SH-SY5Y (cell line): ENCODE measurements at regions not wholly inside any gene's neighbourhood (a gene's known extent, or its start where the extent isn't known, plus 50 kb on each side); places are given as distances from the start of the nearest gene placed in this dataset.

Experiments used
- GATA2 ChIP-seq: IDR thresholded peaks from 2 replicates; pipeline ENCODE4 v1.6.1; 2011; ENCODE audit warnings: mild to moderate bottlenecking, low read depth, low read length
- GATA3 ChIP-seq: IDR thresholded peaks from 2 replicates; pipeline ENCODE4 v1.6.1; 2011; ENCODE audit warnings: low read depth, mild to moderate bottlenecking, low read length, moderate library complexity

DNA sequence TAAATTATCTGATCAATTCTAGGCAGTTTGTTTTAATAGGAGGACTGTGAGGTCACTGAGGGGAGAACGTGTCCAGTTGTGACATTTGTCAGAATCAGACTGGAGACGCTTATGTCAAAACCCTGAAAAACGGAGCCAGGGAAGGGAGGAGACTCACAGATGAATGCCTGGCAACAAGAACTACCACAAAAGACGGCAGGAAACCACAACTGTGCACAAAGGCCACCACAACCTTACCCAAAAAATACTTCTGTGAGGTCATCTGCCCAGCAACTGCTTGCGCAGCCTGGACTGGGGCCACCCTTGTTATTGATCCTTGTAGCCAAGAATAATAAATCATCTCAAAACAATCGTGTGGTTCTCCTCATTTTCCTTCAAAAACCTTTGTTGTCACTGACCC lies 173.0 kb upstream of the ALKAL2 start:
- TF ChIP-seq GATA2 (no peak), GATA3 (no peak)

GRCh38 chr2:459931-460330 lies 172.0 kb upstream of the ALKAL2 start:
- TF ChIP-seq GATA2, result no peak
- no peak for TF ChIP-seq GATA3

DNA sequence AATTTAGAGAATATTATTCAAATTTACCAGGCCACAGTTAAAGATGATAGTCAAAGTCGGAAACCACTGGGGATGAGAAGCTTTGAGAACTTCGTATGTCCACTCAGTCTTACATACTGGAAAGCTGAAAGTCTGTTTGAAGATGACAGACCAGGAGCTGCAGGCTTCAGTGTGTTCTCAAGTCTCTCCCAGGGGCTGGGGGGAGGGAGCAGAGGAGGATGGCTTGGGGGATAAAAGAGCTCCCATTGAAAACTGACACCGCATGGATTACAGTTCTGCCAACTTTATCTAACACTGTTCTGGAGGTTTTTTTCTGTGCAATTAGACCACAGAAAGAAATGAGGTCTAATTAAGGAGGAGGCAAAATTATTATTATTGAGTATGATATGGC lies 170.5 kb upstream of the ALKAL2 start:
- TF ChIP-seq GATA2, result no peak
- TF ChIP-seq GATA3, result no peak

- peak; percentile 80 for TF ChIP-seq GATA2
- no peak for TF ChIP-seq GATA3
These were observed 170.0 kb upstream of the ALKAL2 start for GRCh38 chr2:457792-458424.

DNA sequence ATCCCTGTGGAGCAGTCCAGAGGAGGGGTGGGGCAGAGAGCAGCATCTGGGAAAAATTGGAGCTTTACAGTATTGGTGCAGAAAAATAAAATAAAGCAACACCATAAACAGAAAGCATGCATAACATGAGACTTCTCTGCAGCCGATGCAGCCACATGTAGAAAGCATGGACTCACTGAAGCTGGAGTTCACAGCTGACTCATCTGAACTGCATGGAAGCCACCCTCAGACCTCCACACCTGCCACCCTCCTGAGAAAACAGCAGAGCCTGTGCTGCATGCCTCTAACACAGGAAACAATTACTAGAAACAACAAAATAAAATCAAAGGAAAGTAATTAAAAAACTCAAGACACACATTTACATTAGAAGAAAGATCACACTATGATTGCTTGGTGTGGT lies 169.4 kb upstream of the ALKAL2 start:
- no peak for TF ChIP-seq GATA2
- no peak for TF ChIP-seq GATA3

DNA sequence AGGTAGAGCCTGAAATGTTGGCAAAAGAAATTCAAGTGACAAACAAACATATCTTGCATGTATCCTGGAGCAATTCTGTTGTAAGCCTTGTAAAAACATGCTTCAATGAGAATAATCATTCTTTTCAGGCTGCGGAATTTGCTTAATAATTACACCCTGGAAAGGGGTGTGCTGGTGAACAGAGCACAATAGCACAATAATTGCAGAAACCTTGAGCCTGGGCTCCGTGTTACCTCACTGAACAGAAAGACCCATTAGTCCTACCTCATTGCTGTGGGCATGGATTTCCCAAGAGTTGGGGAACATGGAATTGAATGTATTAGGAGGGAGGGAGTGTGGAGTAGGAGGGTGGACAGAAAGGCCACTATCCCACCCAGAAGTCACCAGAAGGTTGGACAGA lies 168.0 kb upstream of the ALKAL2 start:
- TF ChIP-seq GATA2 (no peak), GATA3 (no peak)

DNA sequence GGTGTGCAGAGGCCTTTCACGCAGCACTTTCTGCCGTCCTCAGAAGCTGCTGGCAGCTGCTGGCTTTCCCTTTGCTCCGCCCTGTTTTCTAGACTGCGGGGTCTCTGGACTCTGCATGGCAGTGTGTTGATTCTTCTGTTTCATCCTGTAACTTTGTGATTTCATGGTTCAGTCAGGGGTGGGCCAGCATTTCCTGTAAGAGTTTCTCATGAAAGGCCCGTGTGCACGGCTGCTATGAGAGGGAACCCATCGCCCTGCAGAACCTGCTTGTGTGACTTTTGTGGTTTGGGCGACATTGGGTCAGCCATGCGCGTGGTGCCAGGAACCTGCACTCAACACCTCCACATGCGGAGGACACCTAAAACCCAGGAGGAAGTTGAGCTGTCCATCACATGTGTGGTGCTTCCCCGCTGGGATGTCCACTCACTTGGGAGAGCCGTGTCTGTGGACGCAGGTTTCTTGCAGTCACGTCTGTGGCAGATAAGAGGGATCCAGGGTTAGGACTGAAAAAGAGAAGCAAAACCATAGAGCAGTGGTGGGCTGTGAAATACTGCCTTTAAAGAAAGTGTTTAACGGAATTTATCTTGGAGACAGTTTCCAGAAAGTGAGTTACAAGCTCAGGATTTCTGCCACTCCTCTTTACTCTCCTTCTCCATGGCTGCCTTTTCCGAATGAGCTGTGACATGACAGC lies 167.3 kb upstream of the ALKAL2 start:
- TF ChIP-seq GATA2 (no peak), GATA3 (no peak)

- no peak for TF ChIP-seq GATA2
- no peak for TF ChIP-seq GATA3
These were observed 165.2 kb upstream of the ALKAL2 start for GRCh38 chr2:453132-453531.

- TF ChIP-seq GATA3, result no peak
- TF ChIP-seq GATA2, result no peak
These were observed 163.6 kb upstream of the ALKAL2 start for GRCh38 chr2:451495-451894.

DNA sequence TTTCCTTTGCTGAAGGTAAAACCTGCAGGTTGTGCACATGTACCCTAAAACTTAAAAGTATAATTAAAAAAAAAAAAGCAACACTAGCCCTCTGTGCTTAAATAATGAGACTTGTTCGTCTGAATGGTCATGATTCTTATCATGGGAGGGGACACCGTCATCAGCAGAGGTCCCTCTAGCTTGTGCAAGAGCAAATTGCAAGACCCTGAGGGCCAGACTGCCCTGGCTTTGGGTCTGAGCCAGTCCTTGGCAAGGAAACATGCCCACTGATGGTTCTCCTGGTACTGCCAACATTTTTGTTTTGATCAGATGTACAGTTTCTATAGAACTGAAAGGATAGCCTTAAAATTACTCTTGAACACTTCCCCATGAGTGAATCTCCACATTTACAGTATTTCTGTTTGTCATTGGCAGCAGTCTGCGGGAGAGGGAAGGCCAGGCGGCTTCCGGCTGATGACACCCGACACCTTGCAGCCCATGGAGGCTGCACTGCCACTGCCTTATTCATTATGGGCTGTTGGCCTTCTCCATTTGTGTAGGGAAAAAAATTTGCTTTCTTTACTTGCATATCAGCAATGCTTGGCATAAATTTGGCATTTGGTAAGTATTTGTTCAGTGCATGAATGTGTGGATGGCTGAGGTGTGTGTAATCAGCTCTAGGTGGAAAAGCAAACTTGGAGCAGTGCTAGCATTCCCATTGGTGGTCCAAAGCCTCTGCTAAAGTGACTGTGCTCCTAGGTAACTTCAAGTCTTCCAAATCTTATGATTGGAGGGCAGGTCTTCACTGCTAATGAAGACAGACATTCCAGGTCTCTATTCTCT lies 161.6 kb upstream of the ALKAL2 start:
- TF ChIP-seq GATA2, result no peak
- TF ChIP-seq GATA3, result no peak

- no peak for TF ChIP-seq GATA2
- TF ChIP-seq GATA3, result no peak
These were observed 160.2 kb upstream of the ALKAL2 start for GRCh38 chr2:447902-448665.

- TF ChIP-seq GATA3 (no peak), GATA2 (no peak)
These were observed 159.2 kb upstream of the ALKAL2 start for GRCh38 chr2:446963-447530.

GRCh38 chr2:446303-446874 lies 158.5 kb upstream of the ALKAL2 start:
- TF ChIP-seq GATA2 (peak; percentile 13; the same call in 1 of the 2 replicates), GATA3 (no peak)

DNA sequence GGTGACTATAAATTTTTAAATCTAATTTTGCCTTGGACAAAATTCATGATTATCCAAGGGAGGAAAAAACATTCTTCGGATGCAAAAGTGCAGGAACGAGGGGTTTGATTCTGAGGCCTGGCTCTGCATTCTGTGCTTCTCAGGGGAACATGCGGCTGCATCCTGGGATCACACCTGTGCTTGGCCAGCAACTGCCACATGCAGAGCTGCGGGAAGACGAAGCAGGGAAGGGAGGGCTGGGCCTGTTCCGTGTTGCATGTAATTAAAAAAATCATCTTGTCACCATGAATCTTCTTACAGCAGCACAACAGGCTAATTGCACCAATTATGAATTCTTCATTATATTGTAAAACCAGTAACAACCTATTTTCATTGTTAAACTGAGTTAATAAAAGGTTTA lies 158.0 kb upstream of the ALKAL2 start:
- no peak for TF ChIP-seq GATA3
- no peak for TF ChIP-seq GATA2
